GM12874 (cell line): ENCODE measurements at regions not wholly inside any gene's neighbourhood (a gene's known extent, or its start where the extent isn't known, plus 50 kb on each side); places are given as distances from the start of the nearest gene placed in this dataset.

Experiments
- TF ChIP-seq, protein P1 (sequence below): IDR thresholded peaks from 2 replicates; pipeline ENCODE4 v1.5.1; 2011; ENCODE audit warnings: low read depth, mild to moderate bottlenecking, control low read depth, low read length, moderate library complexity; ENCODE audit not compliant: insufficient read depth

DNA sequence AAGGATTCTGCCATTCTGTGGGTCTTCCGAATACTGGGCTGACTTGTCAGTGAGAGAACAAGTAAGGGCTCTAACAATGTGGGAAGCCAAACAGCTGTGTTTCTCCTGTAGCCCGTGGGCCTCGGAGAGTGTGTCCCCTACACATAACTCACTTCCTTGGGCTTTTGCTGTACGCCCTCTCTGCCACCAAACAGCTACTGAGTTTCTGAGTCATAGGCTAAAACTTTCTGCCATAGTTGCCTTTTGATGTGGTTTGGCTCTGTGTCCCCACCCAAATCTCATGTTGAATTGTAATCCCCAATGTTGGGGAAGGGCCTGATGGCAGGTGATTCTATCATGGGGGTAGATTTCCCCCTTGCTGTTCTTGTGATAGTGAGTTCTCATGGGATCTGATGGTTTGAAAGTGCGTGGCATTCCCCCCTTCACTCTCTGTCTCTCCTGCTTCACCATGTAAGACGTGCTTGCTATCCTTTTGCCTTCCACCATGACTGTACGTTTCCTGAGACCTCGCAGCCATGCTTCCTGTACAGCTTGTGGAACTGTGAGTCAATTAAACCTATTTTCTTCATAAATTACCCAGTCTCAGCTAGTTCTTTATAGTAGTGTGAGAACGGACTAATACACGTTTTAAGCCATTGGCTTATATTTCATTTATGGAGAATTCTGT is 194.8 kb upstream of the HMCN1 start:
- TF ChIP-seq, protein P1, sequence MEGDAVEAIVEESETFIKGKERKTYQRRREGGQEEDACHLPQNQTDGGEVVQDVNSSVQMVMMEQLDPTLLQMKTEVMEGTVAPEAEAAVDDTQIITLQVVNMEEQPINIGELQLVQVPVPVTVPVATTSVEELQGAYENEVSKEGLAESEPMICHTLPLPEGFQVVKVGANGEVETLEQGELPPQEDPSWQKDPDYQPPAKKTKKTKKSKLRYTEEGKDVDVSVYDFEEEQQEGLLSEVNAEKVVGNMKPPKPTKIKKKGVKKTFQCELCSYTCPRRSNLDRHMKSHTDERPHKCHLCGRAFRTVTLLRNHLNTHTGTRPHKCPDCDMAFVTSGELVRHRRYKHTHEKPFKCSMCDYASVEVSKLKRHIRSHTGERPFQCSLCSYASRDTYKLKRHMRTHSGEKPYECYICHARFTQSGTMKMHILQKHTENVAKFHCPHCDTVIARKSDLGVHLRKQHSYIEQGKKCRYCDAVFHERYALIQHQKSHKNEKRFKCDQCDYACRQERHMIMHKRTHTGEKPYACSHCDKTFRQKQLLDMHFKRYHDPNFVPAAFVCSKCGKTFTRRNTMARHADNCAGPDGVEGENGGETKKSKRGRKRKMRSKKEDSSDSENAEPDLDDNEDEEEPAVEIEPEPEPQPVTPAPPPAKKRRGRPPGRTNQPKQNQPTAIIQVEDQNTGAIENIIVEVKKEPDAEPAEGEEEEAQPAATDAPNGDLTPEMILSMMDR, result no peak

GRCh38 chr1:185537596-185537995 is 196.6 kb upstream of the HMCN1 start:
- TF ChIP-seq, protein P1, result no peak

DNA sequence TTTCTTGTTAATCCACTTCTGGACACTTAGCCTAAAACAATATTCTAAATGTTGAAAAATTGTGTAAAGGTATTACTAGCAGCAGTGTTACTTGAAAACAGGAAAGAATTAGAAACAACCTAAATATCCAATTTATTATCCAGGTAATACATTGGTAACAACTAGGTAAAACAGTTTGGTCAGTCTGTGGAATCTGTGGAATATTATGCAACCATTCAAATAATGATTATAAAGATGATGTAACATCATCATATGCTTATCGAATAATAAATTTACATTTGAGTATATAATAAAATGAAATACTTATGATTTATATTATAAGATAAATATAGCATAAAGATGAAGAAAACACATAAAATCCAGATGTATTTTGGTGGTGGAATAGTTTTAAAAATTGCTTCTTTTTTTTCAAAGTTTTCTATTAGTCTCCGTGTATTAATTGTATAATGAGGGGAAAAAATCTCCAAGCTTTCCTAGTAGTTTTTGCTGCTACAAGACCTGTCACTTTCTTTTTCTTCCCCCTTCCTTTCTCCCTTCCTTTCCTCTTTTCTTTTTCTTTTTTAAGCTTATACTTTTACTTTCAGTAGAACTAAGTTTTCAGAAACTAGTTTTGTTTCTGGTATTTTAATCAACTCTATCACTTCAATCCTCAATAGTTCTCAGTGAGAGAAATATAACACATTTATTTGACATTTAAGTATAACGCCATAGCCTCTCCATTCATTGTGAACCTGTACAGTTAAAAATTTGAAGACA is 197.8 kb upstream of the HMCN1 start:
- TF ChIP-seq, protein P1, result no peak

GRCh38 chr1:185535621-185536020 is 198.6 kb upstream of the HMCN1 start:
- TF ChIP-seq, protein P1, result no peak

DNA sequence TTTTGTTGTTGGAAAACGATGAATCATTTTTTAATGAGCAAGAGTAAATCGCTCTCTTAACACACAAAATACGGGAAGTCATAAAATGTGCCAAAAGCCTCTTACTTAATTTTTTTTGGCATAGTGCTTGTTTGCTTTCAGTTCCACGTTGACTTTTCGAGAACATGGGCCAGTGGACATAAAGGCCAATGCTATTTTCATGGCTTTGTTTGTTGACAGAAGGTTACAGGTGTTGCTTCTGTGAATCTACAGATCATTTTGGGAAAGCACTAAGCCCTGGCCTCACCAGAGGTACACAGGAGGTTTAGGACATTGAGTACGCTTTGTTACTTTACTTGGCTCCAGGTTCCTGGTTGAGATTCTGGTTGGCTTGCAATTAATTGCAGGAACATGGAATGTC is 199.4 kb upstream of the HMCN1 start:
- TF ChIP-seq, protein P1, result no peak

DNA sequence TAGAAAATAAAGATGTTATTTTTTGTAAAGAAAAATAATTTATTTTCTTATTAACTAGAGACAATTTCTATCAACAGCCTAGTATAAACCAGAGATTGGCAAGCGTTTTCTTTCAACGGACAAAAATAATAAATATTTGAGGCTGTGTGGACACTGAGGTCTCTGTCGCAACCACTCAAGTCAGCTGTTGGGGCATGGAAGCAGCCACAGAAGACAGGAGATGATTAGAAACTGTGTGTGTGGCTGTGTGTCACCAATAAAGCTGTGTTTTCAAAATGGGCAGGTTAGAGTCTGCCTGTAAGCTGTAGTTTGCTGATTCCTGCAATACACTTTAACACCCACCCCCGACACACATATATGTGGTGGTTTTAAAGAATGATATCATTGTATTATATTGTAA is 200.6 kb upstream of the HMCN1 start:
- TF ChIP-seq, protein P1, result no peak

DNA sequence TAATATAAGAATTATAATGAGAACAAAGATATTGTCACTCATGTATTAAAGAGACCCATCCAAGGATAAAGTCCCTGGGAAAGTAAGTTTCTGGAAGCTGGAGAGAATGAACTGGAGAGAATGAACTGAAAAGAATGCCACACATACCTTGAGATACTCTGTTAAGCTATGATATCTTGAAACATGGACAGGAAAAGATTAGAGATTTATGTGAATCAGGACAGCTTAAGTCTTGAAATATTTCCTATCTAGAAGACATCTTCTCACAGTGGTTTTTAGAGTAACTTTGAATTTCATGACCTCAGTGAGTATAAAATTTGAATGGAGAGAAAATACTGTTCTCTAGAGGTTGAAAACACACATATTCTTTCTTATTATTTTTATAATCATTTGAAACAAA is 201.3 kb upstream of the HMCN1 start:
- TF ChIP-seq, protein P1, result no peak
